CD14-positive monocyte (primary cell): ENCODE measurements at regions not wholly inside any gene's neighbourhood (a gene's known extent, or its start where the extent isn't known, plus 50 kb on each side); places are given as distances from the start of the nearest gene placed in this dataset.

ENCODE experiments used
- DNase-seq, 3 donors: peaks; one replicate each; pipeline ENCODE4 v3.0.0-alpha.2; 2011 to 2022
- H2AFZ ChIP-seq: 2 replicates; pipeline ENCODE4 v1.6.0; 2012; ENCODE audit warnings: mild to moderate bottlenecking, low read depth, low read length, inconsistent platforms; ENCODE audit not compliant: insufficient read depth, poor library complexity, severe bottlenecking
- H3K27ac ChIP-seq, 2 donors: 1 replicate in 1 of 2; 2 replicates in 1 of 2; pipeline ENCODE4 v1.5.1; 2012 to 2013; ENCODE audit warnings: low read length in 2 of 2, control low read depth in 1 of 2, inconsistent platforms in 1 of 2, low read depth in 1 of 2, mild to moderate bottlenecking in 1 of 2
- H3K27me3 ChIP-seq, 2 donors: one replicate each; pipeline versions ENCODE4 v1.6.0 to v1.6.1; 2011 to 2013; ENCODE audit warnings: low read length in 2 of 2; ENCODE audit not compliant: control insufficient read depth in 2 of 2, insufficient read depth in 2 of 2
- H3K36me3 ChIP-seq, 2 donors: replicated peaks in 1 of 2; 1 replicate in 1 of 2; 2 replicates in 1 of 2; pipeline versions ENCODE4 v1.5.1 to v1.6.1; 2012 to 2013; ENCODE audit warnings: low read length in 2 of 2, control low read depth in 1 of 2, inconsistent platforms in 1 of 2, mild to moderate bottlenecking in 1 of 2; ENCODE audit not compliant: insufficient read depth in 2 of 2, control insufficient read depth in 1 of 2
- H3K4me1 ChIP-seq, 2 donors: 1 replicate in 1 of 2; 2 replicates in 1 of 2; pipeline versions ENCODE4 v1.5.1 to v1.6.1; 2012 to 2013; ENCODE audit warnings: low read length in 2 of 2, control low read depth in 1 of 2, inconsistent platforms in 1 of 2, mild to moderate bottlenecking in 1 of 2, moderate library complexity in 1 of 2; ENCODE audit not compliant: insufficient read depth in 2 of 2, control insufficient read depth in 1 of 2
- H3K4me2 ChIP-seq: replicated peaks from 2 replicates; pipeline ENCODE3; 2012; ENCODE audit warnings: low read length, moderate library complexity, mild to moderate bottlenecking; ENCODE audit not compliant: poor library complexity, severe bottlenecking; ENCODE audit errors: extremely low read depth
- H3K4me3 ChIP-seq, 3 experiments: fragments of 200-600 bp in 1 of 3; sonication (generic) in 1 of 3; replicated peaks in 1 of 3; 1 replicate in 2 of 3; 2 replicates in 1 of 3; pipeline ENCODE4 v1.5.1; 2011 to 2013; ENCODE audit warnings: low read length in 3 of 3, mild to moderate bottlenecking in 3 of 3, control low read depth in 2 of 3, low read depth in 2 of 3, inconsistent platforms in 1 of 3, moderate library complexity in 1 of 3
- H3K79me2 ChIP-seq: 2 replicates; pipeline ENCODE4 v1.6.0; 2012; ENCODE audit warnings: mild to moderate bottlenecking, control low read depth, inconsistent platforms, low read length, moderate library complexity; ENCODE audit not compliant: insufficient read depth
- H3K9ac ChIP-seq: 2 replicates; pipeline ENCODE4 v1.6.0; 2017; ENCODE audit warnings: low read length, mild to moderate bottlenecking; ENCODE audit not compliant: insufficient read depth, poor library complexity, severe bottlenecking
- H3K9me3 ChIP-seq, 2 donors: replicated peaks in 1 of 2; 1 replicate in 1 of 2; 2 replicates in 1 of 2; pipeline versions ENCODE4 v1.5.1 to v1.6.1; 2012 to 2013; ENCODE audit warnings: low read length in 2 of 2, control low read depth in 1 of 2; ENCODE audit not compliant: control insufficient read depth in 1 of 2, insufficient read depth in 1 of 2
- H4K20me1 ChIP-seq: 2 replicates; pipeline ENCODE4 v1.6.0; 2012; ENCODE audit warnings: mild to moderate bottlenecking, low read length, control low read depth, moderate library complexity; ENCODE audit not compliant: insufficient read depth
- H3K27ac Mint-ChIP-seq, 7 donors: one replicate each; pipeline ENCODE4 v1.8.0; 2020; ENCODE audit warnings: mild to moderate bottlenecking in 7 of 7, mixed read lengths in 7 of 7, moderate library complexity in 6 of 7, inconsistent platforms in 2 of 7
- H3K27me3 Mint-ChIP-seq, 3 donors: one replicate each; pipeline ENCODE4 v1.8.0; 2021 to 2022; ENCODE audit warnings: low read depth in 3 of 3, mild to moderate bottlenecking in 3 of 3, mixed read lengths in 3 of 3, moderate library complexity in 3 of 3, inconsistent platforms in 1 of 3
- H3K36me3 Mint-ChIP-seq, 2 donors: one replicate each; pipeline ENCODE4 v1.8.0; 2020; ENCODE audit warnings: mixed read lengths in 2 of 2, inconsistent platforms in 1 of 2, mild to moderate bottlenecking in 1 of 2
- H3K4me1 Mint-ChIP-seq: one replicate; pipeline ENCODE4 v1.8.0; 2020; ENCODE audit warnings: mild to moderate bottlenecking, mixed read lengths
- H3K4me3 Mint-ChIP-seq, 2 donors: one replicate each; pipeline ENCODE4 v1.8.0; 2020; ENCODE audit warnings: mild to moderate bottlenecking in 2 of 2, mixed read lengths in 2 of 2, moderate library complexity in 1 of 2
- H3K9me3 Mint-ChIP-seq, 7 donors: one replicate each; pipeline ENCODE4 v1.8.0; 2020 to 2022; ENCODE audit warnings: mixed read lengths in 7 of 7, mild to moderate bottlenecking in 6 of 7, moderate library complexity in 6 of 7, inconsistent platforms in 2 of 7
- WGBS: methylation state at CpG from one replicate; pipeline ENCODE4 v1.1.5; 2013; ENCODE audit warnings: missing lambda C conversion rate; ENCODE audit not compliant: insufficient coverage; 5-methylcytosine and 5-hydroxymethylcytosine counted together
- intact Hi-C, 2 donors: fragments of 100-400 bp; cut with micrococcal nuclease; formaldehyde crosslinking; loops; one replicate each; pipeline versions ENCODE4 v1.15.0 to v1.15.1; 2023
- TF ChIP-seq, protein P1 (sequence below): fragments of 200-600 bp; IDR thresholded peaks from one replicate; pipeline ENCODE4 v1.8.0; 2022; ENCODE audit warnings: antibody characterized with exemption, mild to moderate bottlenecking

- TF ChIP-seq, protein P1, sequence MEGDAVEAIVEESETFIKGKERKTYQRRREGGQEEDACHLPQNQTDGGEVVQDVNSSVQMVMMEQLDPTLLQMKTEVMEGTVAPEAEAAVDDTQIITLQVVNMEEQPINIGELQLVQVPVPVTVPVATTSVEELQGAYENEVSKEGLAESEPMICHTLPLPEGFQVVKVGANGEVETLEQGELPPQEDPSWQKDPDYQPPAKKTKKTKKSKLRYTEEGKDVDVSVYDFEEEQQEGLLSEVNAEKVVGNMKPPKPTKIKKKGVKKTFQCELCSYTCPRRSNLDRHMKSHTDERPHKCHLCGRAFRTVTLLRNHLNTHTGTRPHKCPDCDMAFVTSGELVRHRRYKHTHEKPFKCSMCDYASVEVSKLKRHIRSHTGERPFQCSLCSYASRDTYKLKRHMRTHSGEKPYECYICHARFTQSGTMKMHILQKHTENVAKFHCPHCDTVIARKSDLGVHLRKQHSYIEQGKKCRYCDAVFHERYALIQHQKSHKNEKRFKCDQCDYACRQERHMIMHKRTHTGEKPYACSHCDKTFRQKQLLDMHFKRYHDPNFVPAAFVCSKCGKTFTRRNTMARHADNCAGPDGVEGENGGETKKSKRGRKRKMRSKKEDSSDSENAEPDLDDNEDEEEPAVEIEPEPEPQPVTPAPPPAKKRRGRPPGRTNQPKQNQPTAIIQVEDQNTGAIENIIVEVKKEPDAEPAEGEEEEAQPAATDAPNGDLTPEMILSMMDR, result no peak
- Mint-ChIP-seq H3K27me3 (peaks cover 0 to 2% (median 0%) of the 10 kb centered on the region in 3 donors), H3K27ac (no peak overlapping the region), H3K4me1 (peaks cover 4% of the 10 kb centered on the region), H3K9me3 (peaks cover 8 to 19% (median 13%) of the 10 kb centered on the region in 7 donors), H3K4me3 (no peak overlapping the region), H3K36me3 (peaks cover 0 to 2% of the 10 kb centered on the region in 2 donors)
- no peak overlapping the region for H3K9ac ChIP-seq
- no peak for DNase-seq
- H4K20me1 ChIP-seq, result no peaks in the 10 kb centered on the region
- intact Hi-C loops, result no loop called here
- H3K4me2 ChIP-seq, result no peak overlapping the region
- H3K4me1 ChIP-seq, result no peaks in the 10 kb centered on the region
- no peaks in the 10 kb centered on the region for H3K36me3 ChIP-seq
- no peak overlapping the region for H2AFZ ChIP-seq
- H3K27me3 ChIP-seq, result no peaks in the 10 kb centered on the region
- H3K9me3 ChIP-seq, result peaks cover 5 to 14% of the 10 kb centered on the region in 2 donors
- no peak overlapping the region for H3K4me3 ChIP-seq
- no peak overlapping the region for H3K27ac ChIP-seq
- H3K79me2 ChIP-seq, result no peaks in the 10 kb centered on the region
Measured at GRCh38 chr2:145070703-145071102, 550.8 kb upstream of the ZEB2 start.

- Histone ChIP-seq H3K9me3 (peaks cover 5 to 14% of the 10 kb centered on the region in 2 donors), H4K20me1 (no peaks in the 10 kb centered on the region), H3K4me2 (no peak overlapping the region), H3K27ac (no peak overlapping the region), H2AFZ (no peak overlapping the region), H3K27me3 (no peaks in the 10 kb centered on the region), H3K9ac (no peak overlapping the region), H3K4me3 (no peak overlapping the region), H3K36me3 (no peaks in the 10 kb centered on the region), H3K4me1 (no peaks in the 10 kb centered on the region), H3K79me2 (no peaks in the 10 kb centered on the region)
- no peak overlapping the region for H3K27ac Mint-ChIP-seq
- H3K9me3 Mint-ChIP-seq, result peaks cover 8 to 19% (median 13%) of the 10 kb centered on the region in 7 donors
- TF ChIP-seq, protein P1, result no peak
- H3K4me3 Mint-ChIP-seq, result no peak overlapping the region
- H3K4me1 Mint-ChIP-seq, result peaks cover 4% of the 10 kb centered on the region
- H3K27me3 Mint-ChIP-seq, result peaks cover 0 to 2% (median 0%) of the 10 kb centered on the region in 3 donors
- no CpG with 5 or more reads among the region's 2 CpGs for WGBS
- DNase-seq, result no peak
- intact Hi-C loops, result no loop called here
- peaks cover 0 to 2% of the 10 kb centered on the region in 2 donors for H3K36me3 Mint-ChIP-seq
Measured at GRCh38 chr2:145068509-145068908, 548.6 kb upstream of the ZEB2 start.
